GM18870 (cell line): ENCODE measurements at regions not wholly inside any gene's neighbourhood (a gene's known extent, or its start where the extent isn't known, plus 50 kb on each side); places are given as distances from the start of the nearest gene placed in this dataset.

Experiments used
- ATAC-seq: cut with Tn5 transposase; IDR thresholded peaks from one replicate; pipeline ENCODE4 v1.9.1; 2021; ENCODE audit warnings: moderate library complexity; ENCODE audit not compliant: unreplicated experiment

- ATAC-seq: no peak
These were observed 117.9 kb downstream of the CCNA1 start for GRCh38 chr13:36550177-36550576.

- no peak for ATAC-seq
These were observed 119.2 kb downstream of the CCNA1 start for GRCh38 chr13:36551445-36551844.

- no peak for ATAC-seq
These were observed 120.0 kb downstream of the CCNA1 start for GRCh38 chr13:36552334-36552733.

- no peak for ATAC-seq
These were observed 120.3 kb upstream of the SERTM1 start for GRCh38 chr13:36553491-36553890.

- peak; percentile 47 for ATAC-seq
These were observed 118.5 kb upstream of the SERTM1 start for GRCh38 chr13:36555151-36555986.

- no peak for ATAC-seq
These were observed 114.4 kb upstream of the SERTM1 start for GRCh38 chr13:36559375-36559774.

- ATAC-seq: no peak
These were observed 106.3 kb upstream of the SERTM1 start for GRCh38 chr13:36567485-36567884.

GRCh38 chr13:36570489-36570888 lies 103.3 kb upstream of the SERTM1 start:
- no peak for ATAC-seq

DNA sequence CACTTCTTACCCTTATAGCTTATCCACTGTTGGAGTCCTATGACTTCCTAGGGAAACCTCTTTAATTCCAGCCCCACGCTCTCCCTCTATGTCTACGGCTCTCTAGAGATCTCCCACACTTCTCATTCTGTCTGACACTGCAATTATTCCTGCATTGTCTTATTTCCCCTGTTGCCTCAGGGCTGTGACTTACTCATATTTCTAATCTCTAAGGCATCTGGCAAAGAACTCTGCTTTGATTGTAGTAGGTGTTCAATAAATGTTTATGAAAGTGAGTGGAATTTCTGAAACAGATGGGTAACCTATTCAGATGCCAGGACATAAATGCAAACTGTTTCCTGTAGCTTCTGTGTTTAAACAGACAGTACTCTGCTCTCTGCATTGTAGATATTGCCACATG lies 102.4 kb upstream of the SERTM1 start:
- no peak for ATAC-seq

- no peak for ATAC-seq
These were observed 90.8 kb upstream of the SERTM1 start for GRCh38 chr13:36582977-36583376.

GRCh38 chr13:36599641-36600040 lies 74.2 kb upstream of the SERTM1 start:
- ATAC-seq: no peak

- no peak for ATAC-seq
These were observed 72.6 kb upstream of the SERTM1 start for GRCh38 chr13:36601186-36601585.

DNA sequence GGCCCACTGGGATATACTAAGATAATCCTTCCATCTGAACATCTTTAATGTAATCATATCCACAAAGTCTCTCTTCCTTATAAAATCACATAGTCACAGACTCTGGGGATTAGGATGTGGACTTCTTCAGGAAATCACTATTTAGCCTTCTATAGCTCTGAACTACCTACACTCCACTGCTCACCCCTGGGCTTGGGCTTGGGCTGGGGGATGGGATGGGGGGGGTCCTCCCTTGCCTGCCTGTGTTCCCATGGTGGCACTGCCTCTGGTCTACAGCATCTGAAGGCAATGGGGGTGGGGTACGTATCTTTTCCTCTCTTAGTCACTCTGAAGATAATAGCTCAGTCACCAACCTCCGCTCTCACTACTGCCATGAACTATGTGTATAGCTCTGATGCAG lies 67.8 kb upstream of the SERTM1 start:
- ATAC-seq: no peak

- ATAC-seq: no peak
These were observed 65.3 kb upstream of the SERTM1 start for GRCh38 chr13:36608474-36608873.

DNA sequence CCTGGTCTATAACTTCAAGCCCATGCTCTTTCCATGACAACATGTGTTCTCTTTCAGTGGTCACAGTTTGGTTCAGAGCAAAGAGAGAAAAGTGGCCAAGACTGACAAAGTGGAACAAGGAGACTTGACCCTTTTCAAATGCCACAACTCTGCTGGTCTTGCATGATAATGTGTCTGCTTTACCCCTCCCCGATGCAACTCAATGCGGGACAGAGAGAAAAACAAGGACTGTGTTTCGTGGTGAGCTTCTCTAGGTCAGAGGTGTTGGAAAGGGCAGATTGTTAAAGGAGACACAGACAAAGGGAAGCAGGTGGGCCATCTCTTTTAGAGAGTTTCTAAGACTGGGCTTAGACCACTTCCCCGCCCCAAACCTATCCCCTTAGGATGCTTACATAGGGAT lies 61.6 kb upstream of the SERTM1 start:
- no peak for ATAC-seq

GRCh38 chr13:36616706-36617105 lies 57.1 kb upstream of the SERTM1 start:
- no peak for ATAC-seq

GRCh38 chr13:36619535-36619934 lies 54.3 kb upstream of the SERTM1 start:
- ATAC-seq: no peak
